Panc1 (cell line): ENCODE measurements at regions not wholly inside any gene's neighbourhood (a gene's known extent, or its start where the extent isn't known, plus 50 kb on each side); places are given as distances from the start of the nearest gene placed in this dataset.

Experiments used
- ATAC-seq: fragments of 200-7000 bp; cut with Tn5 transposase; 2 replicates; pipeline ENCODE4 v1.9.1; 2020; ENCODE audit warnings: mild to moderate bottlenecking, moderate library complexity
- BruUV-seq: library from RNA; stranded (reverse); fragments of 400-500 nt; replicated peaks from 2 replicates; lab custom pipeline; 2021; lab: Mats Ljungman, UMichigan
- CTCF ChIA-PET: fragments of 300-600 bp; sonication (Branson Sonifier 250); formaldehyde crosslinking; loops from one replicate; lab custom pipeline; 2022; ENCODE audit warnings: antibody characterized with exemption; lab: Charles Lee
- POLR2A ChIA-PET: fragments of 300-600 bp; sonication (Branson Sonifier 250); formaldehyde crosslinking; loops from one replicate; lab custom pipeline; 2022; ENCODE audit warnings: antibody characterized with exemption; lab: Charles Lee
- DNase-seq: peaks from one replicate; pipeline ENCODE4 v3.0.0-alpha.2; 2010; ENCODE audit warnings: low read depth, low spot score
- H3K27ac ChIP-seq: 2 replicates; pipeline ENCODE4 v1.5.1; 2011; ENCODE audit warnings: mild to moderate bottlenecking, low read length, inconsistent platforms
- H3K27me3 ChIP-seq: fragments of 200-500 bp; sonication (Bioruptor generic); 2 replicates; pipeline ENCODE4 v1.6.0; 2014; ENCODE audit warnings: low read length, inconsistent platforms; ENCODE audit not compliant: control insufficient read depth, insufficient read depth
- H3K36me3 ChIP-seq: fragments of 200-500 bp; sonication (Bioruptor generic); 2 replicates; pipeline ENCODE4 v1.5.1; 2014; ENCODE audit warnings: inconsistent platforms, mild to moderate bottlenecking, low read length, moderate library complexity; ENCODE audit not compliant: control insufficient read depth, insufficient read depth
- H3K4me1 ChIP-seq: 2 replicates; pipeline ENCODE4 v1.5.1; 2011; ENCODE audit warnings: inconsistent platforms, mild to moderate bottlenecking, low read length, moderate library complexity; ENCODE audit not compliant: control insufficient read depth, insufficient read depth
- H3K4me3 ChIP-seq, 2 experiments: 2 replicates each; pipeline ENCODE4 v1.5.1; 2011 to 2012; ENCODE audit warnings: low read depth in 2 of 2, low read length in 2 of 2, mild to moderate bottlenecking in 2 of 2, inconsistent platforms in 1 of 2, moderate library complexity in 1 of 2
- H3K9me3 ChIP-seq: fragments of 200-500 bp; sonication (Bioruptor generic); 2 replicates; pipeline ENCODE4 v1.5.1; 2014; ENCODE audit warnings: low read depth, mild to moderate bottlenecking, inconsistent platforms, low read length, moderate library complexity; ENCODE audit not compliant: control insufficient read depth, insufficient read depth
- POLR2AphosphoS5 ChIP-seq: IDR thresholded peaks from 2 replicates; pipeline ENCODE4 v1.6.1; 2012; ENCODE audit warnings: mild to moderate bottlenecking, low read depth, low read length, moderate library complexity
- SIN3A ChIP-seq: IDR thresholded peaks from 2 replicates; pipeline ENCODE4 v1.6.1; 2012; ENCODE audit warnings: low read depth, mild to moderate bottlenecking, low read length, moderate library complexity, borderline replicate concordance; ENCODE audit not compliant: insufficient read depth
- TCF7L2 ChIP-seq: IDR thresholded peaks from 2 replicates; pipeline ENCODE4 v1.6.1; 2011; ENCODE audit warnings: mild to moderate bottlenecking, low read depth, low read length, inconsistent platforms
- in situ Hi-C: cut with HindIII; loops from 2 replicates; pipeline ENCODE4 v1.10.0; 2016; ENCODE audit warnings: low sequenced_read_pairs, low pct_unique_long_range_greater_than_20kb
- intact Hi-C: fragments of 100-400 bp; cut with micrococcal nuclease; formaldehyde crosslinking; loops from one replicate; pipeline ENCODE4 v1.10.0; 2022; ENCODE audit not compliant: unreplicated experiment
- TF ChIP-seq, protein P1 (sequence below), 2 experiments: IDR thresholded peaks; 2 replicates each; pipeline ENCODE4 v1.6.1; 2011 to 2012; ENCODE audit warnings: low read depth in 2 of 2, control low read depth in 1 of 2, low read length in 1 of 2, mild to moderate bottlenecking in 1 of 2, moderate library complexity in 1 of 2; ENCODE audit not compliant: insufficient read depth in 1 of 2
- TF ChIP-seq, protein P2 (sequence below): fragments of 450-650 bp; IDR thresholded peaks from 2 replicates; pipeline ENCODE4 v1.5.1; 2017; ENCODE audit warnings: mild to moderate bottlenecking

DNA sequence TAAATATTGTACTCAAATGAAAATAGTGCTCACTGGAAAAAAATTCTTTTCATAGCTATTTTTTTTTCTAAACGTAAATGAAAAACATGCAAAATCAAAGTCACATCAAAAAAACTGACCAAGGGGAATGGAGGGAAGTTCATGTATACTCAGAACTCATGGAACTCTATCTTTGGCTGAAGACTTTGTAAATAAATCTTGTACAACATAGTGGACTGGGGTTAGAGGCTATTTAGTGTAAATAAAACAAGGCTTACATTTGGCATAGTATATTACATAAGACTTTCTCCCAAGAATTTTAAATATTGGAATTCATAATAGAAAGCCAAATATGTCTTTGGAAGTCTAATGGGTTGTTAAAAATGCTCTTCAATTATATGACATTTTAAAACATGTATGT lies 59.8 kb upstream of the PDE5A start:
- in situ Hi-C loops = no loop called here
- intact Hi-C loops = no loop called here
- Histone ChIP-seq H3K4me3 (no peak overlapping the region), H3K36me3 (no peaks in the 10 kb centered on the region), H3K27ac (peak overlapping the region; percentile 59; the same call in 1 of the 2 replicates), H3K4me1 (peaks cover 17% of the 10 kb centered on the region), H3K27me3 (no peaks in the 10 kb centered on the region), H3K9me3 (peaks cover 3% of the 10 kb centered on the region; the same call in 1 of the 2 replicates)
- BruUV-seq = no TSS peak
- no peak for DNase-seq
- TF ChIP-seq POLR2AphosphoS5 = no peak
- TF ChIP-seq TCF7L2 = no peak
- TF ChIP-seq, protein P1, sequence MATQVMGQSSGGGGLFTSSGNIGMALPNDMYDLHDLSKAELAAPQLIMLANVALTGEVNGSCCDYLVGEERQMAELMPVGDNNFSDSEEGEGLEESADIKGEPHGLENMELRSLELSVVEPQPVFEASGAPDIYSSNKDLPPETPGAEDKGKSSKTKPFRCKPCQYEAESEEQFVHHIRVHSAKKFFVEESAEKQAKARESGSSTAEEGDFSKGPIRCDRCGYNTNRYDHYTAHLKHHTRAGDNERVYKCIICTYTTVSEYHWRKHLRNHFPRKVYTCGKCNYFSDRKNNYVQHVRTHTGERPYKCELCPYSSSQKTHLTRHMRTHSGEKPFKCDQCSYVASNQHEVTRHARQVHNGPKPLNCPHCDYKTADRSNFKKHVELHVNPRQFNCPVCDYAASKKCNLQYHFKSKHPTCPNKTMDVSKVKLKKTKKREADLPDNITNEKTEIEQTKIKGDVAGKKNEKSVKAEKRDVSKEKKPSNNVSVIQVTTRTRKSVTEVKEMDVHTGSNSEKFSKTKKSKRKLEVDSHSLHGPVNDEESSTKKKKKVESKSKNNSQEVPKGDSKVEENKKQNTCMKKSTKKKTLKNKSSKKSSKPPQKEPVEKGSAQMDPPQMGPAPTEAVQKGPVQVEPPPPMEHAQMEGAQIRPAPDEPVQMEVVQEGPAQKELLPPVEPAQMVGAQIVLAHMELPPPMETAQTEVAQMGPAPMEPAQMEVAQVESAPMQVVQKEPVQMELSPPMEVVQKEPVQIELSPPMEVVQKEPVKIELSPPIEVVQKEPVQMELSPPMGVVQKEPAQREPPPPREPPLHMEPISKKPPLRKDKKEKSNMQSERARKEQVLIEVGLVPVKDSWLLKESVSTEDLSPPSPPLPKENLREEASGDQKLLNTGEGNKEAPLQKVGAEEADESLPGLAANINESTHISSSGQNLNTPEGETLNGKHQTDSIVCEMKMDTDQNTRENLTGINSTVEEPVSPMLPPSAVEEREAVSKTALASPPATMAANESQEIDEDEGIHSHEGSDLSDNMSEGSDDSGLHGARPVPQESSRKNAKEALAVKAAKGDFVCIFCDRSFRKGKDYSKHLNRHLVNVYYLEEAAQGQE (IDR thresholded peaks at IDR 0.05; ENCODE audit: insufficient read depth in 1 of 2, low read depth in 2 of 2, low read length in 1 of 2) = no peak
- TF ChIP-seq, protein P2, sequence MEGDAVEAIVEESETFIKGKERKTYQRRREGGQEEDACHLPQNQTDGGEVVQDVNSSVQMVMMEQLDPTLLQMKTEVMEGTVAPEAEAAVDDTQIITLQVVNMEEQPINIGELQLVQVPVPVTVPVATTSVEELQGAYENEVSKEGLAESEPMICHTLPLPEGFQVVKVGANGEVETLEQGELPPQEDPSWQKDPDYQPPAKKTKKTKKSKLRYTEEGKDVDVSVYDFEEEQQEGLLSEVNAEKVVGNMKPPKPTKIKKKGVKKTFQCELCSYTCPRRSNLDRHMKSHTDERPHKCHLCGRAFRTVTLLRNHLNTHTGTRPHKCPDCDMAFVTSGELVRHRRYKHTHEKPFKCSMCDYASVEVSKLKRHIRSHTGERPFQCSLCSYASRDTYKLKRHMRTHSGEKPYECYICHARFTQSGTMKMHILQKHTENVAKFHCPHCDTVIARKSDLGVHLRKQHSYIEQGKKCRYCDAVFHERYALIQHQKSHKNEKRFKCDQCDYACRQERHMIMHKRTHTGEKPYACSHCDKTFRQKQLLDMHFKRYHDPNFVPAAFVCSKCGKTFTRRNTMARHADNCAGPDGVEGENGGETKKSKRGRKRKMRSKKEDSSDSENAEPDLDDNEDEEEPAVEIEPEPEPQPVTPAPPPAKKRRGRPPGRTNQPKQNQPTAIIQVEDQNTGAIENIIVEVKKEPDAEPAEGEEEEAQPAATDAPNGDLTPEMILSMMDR = no peak
- no peak for TF ChIP-seq SIN3A
- ChIA-PET POLR2A (no interaction called here), CTCF (no interaction called here)
- ATAC-seq = no peak

DNA sequence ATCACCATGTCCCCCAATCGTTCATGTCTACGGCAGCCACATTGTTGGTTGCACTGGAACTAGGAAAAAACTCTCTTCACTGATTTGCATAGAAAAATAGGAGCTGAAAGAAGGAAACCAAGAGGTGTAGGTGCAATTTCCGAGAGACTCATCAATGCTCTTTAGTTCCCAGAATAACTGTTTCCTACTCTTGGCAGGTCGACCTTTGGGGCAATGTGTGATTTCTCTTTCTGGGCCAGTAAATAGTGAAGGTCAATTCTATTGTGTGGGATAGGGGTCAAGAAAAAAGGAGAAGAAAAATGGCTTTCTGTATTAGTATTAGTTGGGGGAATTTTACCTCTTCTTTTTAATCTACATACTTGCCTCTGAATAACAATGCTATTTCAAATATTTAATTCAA lies 55.9 kb upstream of the PDE5A start:
- DNase-seq (no peak), ATAC-seq (no peak)
- Histone ChIP-seq H3K27ac (peak overlapping the region; percentile 97), H3K4me3 (no peak overlapping the region), H3K36me3 (no peaks in the 10 kb centered on the region), H3K4me1 (peaks cover 41% of the 10 kb centered on the region), H3K27me3 (no peaks in the 10 kb centered on the region), H3K9me3 (no peaks in the 10 kb centered on the region; the same call in 1 of the 2 replicates)
- no TSS peak for BruUV-seq
- in situ Hi-C loops (no loop called here), intact Hi-C loops (loop anchor here (5.0 kb wide), 1 partner anchor 57 kb away; the partner anchor contains the start of gene PDE5A)
- ChIA-PET CTCF (no interaction called here), POLR2A (no interaction called here)
- TF ChIP-seq POLR2AphosphoS5 (no peak), SIN3A (no peak), TCF7L2 (no peak)
- TF ChIP-seq, protein P1 (IDR thresholded peaks at IDR 0.05; ENCODE audit: insufficient read depth in 1 of 2, low read depth in 2 of 2, low read length in 1 of 2) = no peak
- TF ChIP-seq, protein P2 = no peak
